Calu3 (cell line): ENCODE measurements at regions not wholly inside any gene's neighbourhood (a gene's known extent, or its start where the extent isn't known, plus 50 kb on each side); places are given as distances from the start of the nearest gene placed in this dataset.
"Not testable (repeated sequence)": the region's sequence is repeated elsewhere in the genome, so short reads cannot be mapped to it uniquely, and the experiment has no call there.

Source experiments
- BruUV-seq: library from RNA; stranded (reverse); fragments of 400-500 nt; replicated peaks from 2 replicates; lab custom pipeline; 2021; lab: Mats Ljungman, UMichigan
- CTCF ChIA-PET: fragments of 300-600 bp; sonication (Branson Sonifier 250); formaldehyde crosslinking; loops from one replicate; lab custom pipeline; 2022; ENCODE audit warnings: antibody characterized with exemption; lab: Charles Lee
- DNase-seq: peaks from one replicate; pipeline ENCODE4 v3.0.0; 2022
- H3K27ac Mint-ChIP-seq: one replicate; pipeline ENCODE4 v1.8.0; 2022; ENCODE audit warnings: mixed read lengths; ENCODE audit not compliant: unreplicated experiment
- H3K27me3 Mint-ChIP-seq: one replicate; pipeline ENCODE4 v1.8.0; 2022; ENCODE audit warnings: mixed read lengths; ENCODE audit not compliant: unreplicated experiment
- H3K36me3 Mint-ChIP-seq: one replicate; pipeline ENCODE4 v1.8.0; 2022; ENCODE audit warnings: mild to moderate bottlenecking, moderate library complexity, mixed read lengths; ENCODE audit not compliant: insufficient read depth, unreplicated experiment
- H3K4me1 Mint-ChIP-seq: one replicate; pipeline ENCODE4 v1.8.0; 2022; ENCODE audit warnings: mild to moderate bottlenecking, low read depth, mixed read lengths; ENCODE audit not compliant: unreplicated experiment
- H3K4me3 Mint-ChIP-seq: one replicate; pipeline ENCODE4 v1.8.0; 2022; ENCODE audit warnings: mild to moderate bottlenecking, low read depth, moderate library complexity, mixed read lengths; ENCODE audit not compliant: unreplicated experiment
- H3K9me3 Mint-ChIP-seq: one replicate; pipeline ENCODE4 v1.8.0; 2022; ENCODE audit warnings: low read depth, mixed read lengths; ENCODE audit not compliant: unreplicated experiment
- CTCF ChIP-seq: fragments of 200-600 bp; IDR thresholded peaks from one replicate; pipeline ENCODE4 v1.8.0; 2022; ENCODE audit warnings: antibody characterized with exemption; ENCODE audit not compliant: unreplicated experiment
- intact Hi-C: fragments of 100-400 bp; cut with micrococcal nuclease; formaldehyde crosslinking; loops from one replicate; pipeline ENCODE4 v1.10.0; 2022; ENCODE audit not compliant: unreplicated experiment

DNA sequence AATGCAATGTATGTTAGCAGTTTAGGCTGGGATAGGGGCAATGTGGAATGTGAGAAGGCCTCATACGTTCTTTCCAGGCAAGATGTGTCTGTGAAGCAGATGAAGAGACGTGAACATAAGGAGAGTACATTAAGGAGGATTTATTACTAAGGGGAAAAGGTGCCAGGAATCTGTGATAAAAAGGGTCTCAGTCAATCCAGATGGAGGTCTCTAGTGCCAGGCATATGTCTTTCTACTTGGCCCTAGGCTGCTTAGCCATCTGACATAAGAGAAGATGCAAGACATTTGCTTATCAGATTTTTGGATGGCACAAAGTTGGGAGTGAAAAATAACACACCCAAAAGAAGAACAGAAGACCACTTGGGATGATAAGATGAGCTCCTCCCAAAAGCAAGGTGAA lies 93.0 kb upstream of the PRKG2 start:
- intact Hi-C loops = no loop called here
- Mint-ChIP-seq H3K27ac (no peak overlapping the region), H3K36me3 (no peaks in the 10 kb centered on the region), H3K4me1 (no peaks in the 10 kb centered on the region), H3K27me3 (no peaks in the 10 kb centered on the region), H3K4me3 (no peak overlapping the region), H3K9me3 (no peaks in the 10 kb centered on the region)
- CTCF ChIA-PET = no interaction called here
- no peak for DNase-seq
- TF ChIP-seq CTCF = no peak
- no TSS peak for BruUV-seq

DNA sequence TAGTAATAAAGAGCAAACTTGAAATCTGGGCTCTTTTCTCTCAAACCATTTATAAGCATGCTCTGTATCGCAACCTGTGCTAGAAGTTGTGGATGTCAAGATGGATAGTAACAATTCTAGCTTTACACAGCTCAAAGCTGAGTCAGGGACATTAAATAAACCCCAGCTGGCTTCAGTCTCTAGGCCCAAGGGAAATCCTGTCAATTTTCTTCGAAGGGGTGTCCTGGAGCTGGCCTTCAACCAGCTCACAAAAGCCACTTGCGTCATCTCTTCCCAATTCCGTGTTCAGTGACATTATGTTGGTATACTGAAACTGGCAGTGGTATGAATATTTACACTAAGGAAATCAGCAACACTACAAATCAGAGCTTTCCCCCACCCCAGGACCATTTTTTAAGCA lies 89.8 kb upstream of the PRKG2 start:
- no peak for TF ChIP-seq CTCF
- H3K27me3 Mint-ChIP-seq = no peaks in the 10 kb centered on the region
- intact Hi-C loops = no loop called here
- BruUV-seq = no TSS peak
- H3K4me1 Mint-ChIP-seq = no peaks in the 10 kb centered on the region
- H3K9me3 Mint-ChIP-seq = no peaks in the 10 kb centered on the region
- no peak overlapping the region for H3K4me3 Mint-ChIP-seq
- H3K36me3 Mint-ChIP-seq = no peaks in the 10 kb centered on the region
- CTCF ChIA-PET = no interaction called here
- no peak for DNase-seq
- no peak overlapping the region for H3K27ac Mint-ChIP-seq

- DNase-seq, BruUV-seq, H3K27me3 Mint-ChIP-seq, H3K27ac Mint-ChIP-seq, intact Hi-C loops, H3K36me3 Mint-ChIP-seq, H3K4me3 Mint-ChIP-seq, H3K9me3 Mint-ChIP-seq, H3K4me1 Mint-ChIP-seq: not testable (repeated sequence)
- CTCF ChIA-PET = interaction anchor here (0.7 kb wide), 1 partner anchor 124 kb away, joined by 3 read pairs; no protein-coding TSS in a partner anchor
These were observed 85.3 kb upstream of the PRKG2 start for GRCh38 chr4:81300352-81300751.

- Mint-ChIP-seq H3K4me3 (no peak overlapping the region), H3K4me1 (no peaks in the 10 kb centered on the region), H3K9me3 (no peaks in the 10 kb centered on the region), H3K27me3 (no peaks in the 10 kb centered on the region), H3K27ac (no peak overlapping the region), H3K36me3 (no peaks in the 10 kb centered on the region)
- BruUV-seq = no TSS peak
- no peak for DNase-seq
- intact Hi-C loops = no loop called here
- no peak for TF ChIP-seq CTCF
- CTCF ChIA-PET = no interaction called here
These were observed 75.8 kb upstream of the PRKG2 start for GRCh38 chr4:81290813-81291212.

GRCh38 chr4:81287101-81287500 lies 72.1 kb upstream of the PRKG2 start:
- TF ChIP-seq CTCF = no peak
- H3K27ac Mint-ChIP-seq = no peak overlapping the region

More at GRCh38 chr4:81287101-81287500, 72.1 kb upstream of the PRKG2 start:
- BruUV-seq = no TSS peak
- no peaks in the 10 kb centered on the region for H3K9me3 Mint-ChIP-seq
- no peak overlapping the region for H3K4me3 Mint-ChIP-seq
- no peaks in the 10 kb centered on the region for H3K27me3 Mint-ChIP-seq
- CTCF ChIA-PET = interaction anchor here (0.6 kb wide), 1 partner anchor 23 kb away, joined by 4 read pairs; no protein-coding TSS in a partner anchor
- H3K4me1 Mint-ChIP-seq = no peaks in the 10 kb centered on the region
- intact Hi-C loops = no loop called here
- no peaks in the 10 kb centered on the region for H3K36me3 Mint-ChIP-seq
- DNase-seq = no peak
